ENCODE measurements at regions not wholly inside any gene's neighbourhood (a gene's known extent, or its start where the extent isn't known, plus 50 kb on each side); places are given as distances from the start of the nearest gene placed in this dataset.

DNA sequence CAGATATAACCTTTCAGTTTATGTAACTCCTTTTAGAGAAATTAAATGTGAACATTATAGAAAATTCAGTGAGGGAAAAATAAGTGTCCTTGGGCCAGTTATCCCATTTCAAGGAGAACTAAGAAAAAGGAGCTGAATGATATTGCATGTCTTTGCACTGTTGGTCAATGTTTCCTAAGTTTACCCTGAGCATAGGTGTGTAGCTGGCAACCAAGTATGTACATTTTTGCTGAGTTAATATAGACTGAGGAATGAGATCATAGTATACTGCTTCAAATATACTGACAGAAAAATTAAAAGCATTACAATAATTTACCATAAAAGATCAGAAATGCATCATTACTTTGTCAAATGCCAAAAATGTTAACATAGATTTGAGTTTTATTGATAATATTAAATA lies 2128.7 kb upstream of the C9orf72 start:
- no peak for DNase-seq (ENCODE audit: low read depth)

DNA sequence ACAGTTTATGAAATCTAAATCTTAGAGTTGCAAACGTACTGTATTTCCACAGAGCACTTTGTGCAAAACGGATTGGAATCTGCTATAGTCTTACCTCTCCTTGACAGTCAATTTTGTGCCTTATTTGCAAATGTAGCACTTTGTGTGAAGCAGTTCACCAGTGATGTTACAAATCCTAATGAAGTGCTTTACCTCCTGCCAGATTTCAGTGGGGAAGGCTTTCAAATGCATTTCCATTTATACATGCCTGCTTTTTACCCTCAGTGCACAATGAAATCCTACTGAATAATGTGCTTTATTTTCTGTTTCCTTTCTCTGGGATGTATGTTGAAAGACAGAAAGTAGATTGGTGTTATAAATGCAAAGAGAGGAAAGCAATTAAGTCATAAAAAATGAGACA lies 2141.6 kb upstream of the C9orf72 start:
- no peak for DNase-seq (ENCODE audit: low read depth)

DNA sequence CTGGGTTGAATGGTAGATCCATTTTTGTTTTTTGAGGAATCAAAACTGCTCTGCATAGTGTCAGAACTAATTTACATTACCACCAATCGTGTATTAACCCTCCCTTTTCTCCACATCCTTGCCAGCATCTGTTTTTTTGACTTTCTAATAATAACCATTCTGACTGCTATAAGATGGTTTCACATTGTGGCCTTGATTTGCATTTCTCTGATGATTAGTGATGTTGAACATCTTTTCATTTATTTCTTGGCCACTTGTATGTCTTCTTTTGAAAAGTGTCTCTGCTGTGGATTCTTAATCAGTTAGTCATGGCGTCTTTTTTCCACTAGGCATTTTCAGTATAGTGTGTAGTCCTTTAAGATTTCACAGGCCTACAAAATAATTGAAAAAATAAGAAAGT lies 2144.3 kb upstream of the C9orf72 start:
- no peak for DNase-seq (ENCODE audit: low read depth)

DNA sequence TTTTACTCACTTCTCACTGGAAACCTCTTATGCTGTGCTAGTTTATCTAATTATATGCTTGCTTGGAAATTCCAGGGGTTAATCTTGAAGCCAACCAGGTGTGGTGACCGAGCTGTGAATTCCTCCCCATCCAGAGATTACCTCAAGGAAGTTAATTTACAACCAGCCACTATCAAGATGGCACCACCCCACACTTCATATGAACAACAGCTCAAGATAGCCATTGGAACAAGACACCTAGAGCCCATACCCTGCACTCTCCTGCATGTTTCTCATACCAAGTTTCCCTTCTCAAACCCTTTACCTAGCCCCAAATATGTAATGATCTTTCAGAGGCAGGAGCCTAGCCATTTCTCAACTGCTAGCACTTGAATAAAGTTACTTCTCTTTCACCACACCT lies 2156.9 kb upstream of the C9orf72 start:
- DNase-seq (ENCODE audit: low read depth) = no peak

DNA sequence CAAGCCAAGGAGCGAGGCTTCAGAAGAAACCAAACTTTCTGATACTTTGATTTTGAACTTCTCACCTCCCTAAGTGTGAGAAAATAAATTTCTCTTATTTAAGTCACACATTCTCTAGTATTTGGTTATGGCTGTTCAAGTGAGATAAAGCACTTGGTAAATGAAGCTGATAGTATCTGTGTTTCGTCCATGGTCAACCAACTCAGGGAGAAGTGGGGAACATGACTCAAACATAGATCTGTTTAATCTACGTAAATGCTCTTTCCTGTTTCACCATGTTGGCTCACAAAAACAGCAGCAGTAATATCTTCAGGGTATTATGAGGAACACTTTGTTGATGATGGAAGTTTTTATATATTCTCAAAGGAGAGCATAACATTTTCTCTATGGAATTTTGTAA lies 2167.2 kb upstream of the C9orf72 start:
- DNase-seq (ENCODE audit: low read depth) = no peak

DNA sequence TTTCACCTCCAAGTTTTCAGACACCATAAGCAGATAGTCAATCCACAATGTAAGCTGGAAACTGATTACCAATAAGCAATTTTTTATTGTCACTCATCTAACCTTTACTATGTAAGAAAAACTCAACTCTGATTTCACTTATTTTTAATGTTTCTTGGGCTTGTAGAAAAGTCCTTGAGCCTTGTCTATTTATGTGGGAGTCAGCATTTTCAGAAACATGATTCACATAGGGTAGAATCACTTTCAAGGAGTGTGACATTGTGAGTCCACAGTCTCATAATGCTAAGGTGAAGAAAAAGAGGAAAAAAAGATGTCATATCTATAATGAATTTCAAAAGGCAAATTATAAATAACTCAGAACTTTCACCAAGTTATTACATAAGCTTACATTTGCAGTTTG lies 2167.9 kb upstream of the C9orf72 start:
- DNase-seq (ENCODE audit: low read depth) = no peak

DNA sequence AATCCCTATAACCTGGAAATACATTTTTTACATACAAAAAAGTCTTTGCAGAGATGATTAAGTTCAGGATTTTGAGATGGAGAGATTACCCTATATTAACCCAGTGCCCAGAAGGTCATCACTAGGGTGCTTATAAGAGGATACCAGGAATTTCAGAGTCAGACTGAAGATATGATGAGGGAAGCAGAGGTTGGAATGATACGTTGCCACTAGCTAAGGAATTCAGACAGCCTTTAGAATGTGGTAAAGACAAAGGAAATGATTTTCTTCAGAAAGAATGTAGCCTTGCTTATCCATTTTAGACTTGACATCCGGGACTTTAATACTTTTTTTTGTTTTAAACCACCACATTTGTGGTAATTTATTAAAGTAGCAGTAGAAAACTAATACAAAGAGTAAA lies 2176.8 kb upstream of the C9orf72 start:
- DNase-seq (ENCODE audit: low read depth) = no peak

DNA sequence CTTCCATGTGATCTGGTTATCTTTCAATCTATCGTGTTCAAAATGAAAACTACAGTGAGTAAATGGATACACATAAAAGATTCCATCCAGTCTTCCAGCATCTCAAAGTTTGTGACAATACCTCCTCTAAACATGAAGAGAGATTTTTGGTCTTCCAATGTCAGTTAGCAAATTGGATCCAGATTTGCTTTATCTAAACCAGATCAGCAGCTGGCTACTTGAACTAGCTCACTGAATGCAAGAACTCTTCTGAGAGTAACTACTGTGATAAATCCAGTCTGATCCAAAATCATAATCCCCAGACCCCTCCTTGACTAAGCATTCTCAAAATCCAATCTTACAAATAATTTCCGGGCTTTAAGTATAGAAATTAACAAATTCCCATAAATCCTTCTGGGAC lies 2177.9 kb upstream of the C9orf72 start:
- DNase-seq (ENCODE audit: low read depth) = no peak

DNA sequence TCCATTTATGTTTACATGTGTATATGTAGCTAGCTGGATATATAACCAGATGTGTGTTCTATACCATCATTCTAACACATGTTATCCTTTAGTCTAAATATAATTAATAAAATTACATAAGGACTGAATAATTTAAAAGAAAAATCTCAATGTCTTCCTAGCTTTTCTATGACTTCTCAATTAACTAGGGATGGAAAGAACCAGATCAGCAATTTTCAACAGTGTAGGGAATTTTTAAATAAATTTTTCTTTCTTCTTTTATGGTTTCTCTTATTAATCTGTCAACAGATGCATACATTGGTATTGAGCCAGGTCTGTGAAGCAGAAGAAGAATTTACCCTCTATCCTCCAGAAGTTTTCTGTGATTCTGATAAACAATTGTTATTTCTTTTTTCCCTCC lies 2180.4 kb upstream of the C9orf72 start:
- no peak for DNase-seq (ENCODE audit: low read depth)

DNA sequence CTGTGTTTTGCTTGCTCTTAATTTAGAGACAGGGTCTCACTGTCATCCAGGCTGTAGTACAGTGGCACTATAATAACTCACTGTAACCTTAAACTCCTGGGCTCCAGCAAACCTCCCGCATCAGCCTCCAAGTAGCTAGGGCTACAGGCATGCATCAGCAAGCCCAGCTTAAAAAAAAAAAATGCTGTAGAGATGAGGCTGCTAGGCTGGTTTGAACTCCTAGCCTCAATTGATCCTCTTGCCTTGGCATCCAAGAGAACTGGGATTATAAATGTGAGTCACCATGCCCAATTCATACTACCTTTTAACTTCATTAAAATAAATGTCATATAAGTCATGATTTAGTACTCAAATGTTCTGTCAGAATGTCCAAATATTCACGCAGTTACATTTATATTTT lies 2195.7 kb upstream of the C9orf72 start:
- DNase-seq (ENCODE audit: low read depth) = no peak

DNA sequence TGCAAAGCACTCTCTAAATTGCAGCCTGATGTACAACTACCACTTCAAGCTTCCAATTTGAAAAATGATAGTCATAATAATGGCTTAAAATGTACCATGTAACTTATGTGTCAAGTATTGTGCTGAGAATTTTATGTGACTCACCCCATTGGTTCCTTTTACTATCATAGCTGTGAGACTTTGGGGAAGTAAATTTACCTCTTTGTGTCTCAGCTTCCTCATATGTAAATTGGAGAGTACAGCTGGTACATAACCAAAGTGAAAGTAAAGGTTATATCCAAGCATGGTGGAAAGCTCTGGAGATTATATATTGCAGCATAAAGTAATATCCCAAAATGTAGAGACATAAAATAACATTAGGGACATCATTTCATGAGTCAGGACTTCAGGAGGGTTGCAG lies 2200.4 kb upstream of the C9orf72 start:
- DNase-seq (ENCODE audit: low read depth) = no peak

DNA sequence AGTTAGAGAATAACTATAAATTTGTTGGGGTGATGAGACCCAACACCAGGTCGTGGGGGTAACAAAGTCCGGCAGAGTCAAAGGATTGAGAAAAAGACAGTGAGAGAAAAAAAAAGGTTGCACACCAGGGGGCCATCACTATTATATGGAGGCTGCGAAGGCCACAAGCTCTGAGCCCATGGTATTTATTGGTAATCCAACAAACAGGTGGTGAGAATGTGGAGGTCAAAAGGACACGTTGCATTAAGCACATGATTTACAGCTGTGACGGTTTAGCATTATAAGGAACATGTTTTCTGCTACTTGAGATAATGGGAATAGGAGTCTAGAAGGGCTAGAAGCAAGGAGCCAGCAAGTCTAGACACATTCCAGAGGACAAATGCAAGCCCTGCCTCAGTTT lies 2202.2 kb upstream of the C9orf72 start:
- DNase-seq (ENCODE audit: low read depth) = no peak

DNA sequence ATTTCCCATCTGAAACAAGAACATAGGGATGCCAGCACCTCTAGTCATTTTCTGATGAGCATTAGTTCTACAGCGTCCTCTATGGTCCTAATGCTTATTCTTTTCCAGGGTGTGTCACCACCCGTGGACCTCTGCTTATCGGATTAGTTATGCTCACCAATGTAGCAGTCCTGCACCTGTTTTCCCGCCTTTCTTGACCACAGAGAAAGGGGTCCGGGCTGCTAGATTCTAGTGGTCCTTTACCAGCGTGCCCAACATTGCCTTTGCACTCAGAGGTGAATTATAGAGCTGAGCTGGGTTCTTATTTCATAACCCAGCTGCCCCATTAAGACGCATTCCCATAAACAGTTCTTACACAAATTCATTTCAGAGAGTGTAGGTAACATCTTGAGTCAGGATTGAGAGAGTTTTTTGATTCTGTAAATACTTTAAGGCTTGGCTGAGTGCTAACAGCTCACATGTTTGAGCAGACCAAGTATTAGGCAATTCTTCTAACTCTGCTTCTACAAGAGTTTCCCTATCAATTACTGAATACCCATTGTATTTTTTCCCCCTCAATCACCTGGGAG lies 2205.1 kb upstream of the C9orf72 start:
- DNase-seq (ENCODE audit: low read depth) = no peak

DNA sequence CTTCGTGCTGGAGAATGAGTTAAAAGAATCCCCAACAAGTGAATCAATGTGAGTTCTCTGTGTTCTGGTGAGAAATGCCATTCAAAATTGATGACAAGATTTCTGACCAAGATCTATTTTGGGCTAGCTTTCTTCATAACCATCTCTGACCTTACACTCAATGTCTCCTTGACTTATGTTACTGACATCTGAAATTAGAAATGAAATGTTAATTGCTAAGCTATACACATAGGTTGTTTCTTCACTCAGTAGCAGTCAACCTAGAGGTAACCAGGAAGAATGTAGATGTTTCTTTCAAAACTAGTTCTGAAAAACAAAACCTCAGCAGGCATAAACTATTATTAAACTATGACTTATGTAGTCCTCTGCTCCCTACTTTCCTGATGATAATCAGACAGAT lies 2220.7 kb upstream of the C9orf72 start:
- DNase-seq (ENCODE audit: low read depth) = no peak

DNA sequence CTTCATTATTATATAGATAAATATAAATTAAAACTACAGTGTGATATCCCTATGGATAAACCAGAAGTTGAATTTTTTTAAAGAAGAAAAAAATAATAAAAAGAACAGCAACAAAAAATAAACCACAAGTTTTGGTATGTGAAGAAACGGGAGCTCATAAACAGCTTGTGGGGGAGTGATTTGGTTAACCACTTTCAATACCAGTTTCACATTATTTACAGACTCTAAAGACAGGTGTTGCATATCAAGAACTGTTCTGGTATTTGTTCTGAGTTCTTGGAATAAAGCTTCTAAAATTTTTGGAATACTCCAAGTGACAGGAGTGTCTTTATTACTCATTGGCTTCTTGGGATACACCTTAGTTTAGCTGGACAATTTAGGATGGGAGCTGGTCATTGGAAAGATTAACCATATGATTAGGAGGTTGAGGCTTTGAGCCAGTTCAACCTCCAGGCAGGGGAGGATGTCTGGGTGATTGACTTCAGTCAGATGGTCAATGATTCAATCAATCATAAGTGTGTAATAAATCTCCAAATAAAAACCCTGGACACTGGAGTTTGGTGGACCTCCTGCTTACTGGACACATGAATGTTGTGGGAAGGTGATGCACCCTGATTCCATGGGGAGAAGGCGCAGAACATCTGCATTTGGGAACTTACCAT lies 2223.1 kb upstream of the C9orf72 start:
- no peak for DNase-seq (ENCODE audit: low read depth)

DNA sequence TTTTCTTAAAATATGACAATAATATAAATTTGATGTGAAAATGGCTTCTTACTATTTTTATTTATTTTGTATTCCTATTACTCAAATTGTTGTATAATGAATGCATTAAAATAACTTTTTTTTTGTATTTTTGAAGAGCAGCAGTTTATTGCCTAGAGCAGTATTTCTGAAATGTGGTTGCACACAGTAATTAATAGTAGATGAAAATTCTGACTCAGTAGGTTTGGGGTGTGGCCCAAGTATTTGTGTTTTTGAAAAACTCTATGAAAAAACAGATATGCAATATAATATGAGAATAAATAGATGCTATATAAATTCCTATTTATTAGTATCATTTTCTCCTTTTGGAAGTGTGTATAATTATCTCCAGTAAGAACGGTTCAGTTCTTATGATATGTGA lies 2225.3 kb upstream of the C9orf72 start:
- DNase-seq (ENCODE audit: low read depth) = no peak

DNA sequence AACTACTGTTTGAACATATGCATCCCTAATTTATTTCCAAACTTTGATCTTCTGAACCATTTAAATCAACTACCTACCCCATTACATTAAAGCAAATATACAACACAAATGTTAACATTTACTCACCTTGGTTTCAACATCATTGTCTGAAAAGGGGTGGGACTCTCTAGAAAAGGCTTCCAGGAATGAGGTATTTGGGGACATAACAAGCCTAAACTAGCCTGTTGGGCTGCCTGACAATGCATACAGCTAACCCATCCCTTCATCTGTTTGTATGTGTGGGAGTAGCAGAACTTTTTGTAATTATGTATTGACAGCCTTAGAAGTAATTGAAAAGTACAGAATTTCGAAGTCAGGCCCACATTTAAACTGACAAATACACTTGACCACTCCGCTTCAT lies 2225.9 kb upstream of the C9orf72 start:
- no peak for DNase-seq (ENCODE audit: low read depth)

DNA sequence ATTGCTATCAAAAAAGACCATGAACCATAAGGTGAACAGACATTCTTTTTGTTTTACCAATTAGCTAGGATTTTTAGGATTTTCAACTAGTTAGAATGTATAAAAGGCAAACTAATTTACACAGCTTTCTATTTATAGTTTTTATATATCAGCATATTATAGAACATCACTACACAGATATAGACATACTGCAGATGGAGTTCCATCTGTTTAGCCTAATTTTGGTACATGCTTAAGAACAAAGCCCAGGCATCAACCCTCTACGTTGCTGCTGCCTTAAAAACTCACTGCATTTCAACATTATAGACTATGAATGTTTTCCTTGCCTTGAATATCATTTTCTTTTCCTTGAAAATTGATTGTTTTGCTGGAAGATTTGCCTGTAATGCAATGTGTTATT lies 2227.5 kb upstream of the C9orf72 start:
- no peak for DNase-seq (ENCODE audit: low read depth)

DNA sequence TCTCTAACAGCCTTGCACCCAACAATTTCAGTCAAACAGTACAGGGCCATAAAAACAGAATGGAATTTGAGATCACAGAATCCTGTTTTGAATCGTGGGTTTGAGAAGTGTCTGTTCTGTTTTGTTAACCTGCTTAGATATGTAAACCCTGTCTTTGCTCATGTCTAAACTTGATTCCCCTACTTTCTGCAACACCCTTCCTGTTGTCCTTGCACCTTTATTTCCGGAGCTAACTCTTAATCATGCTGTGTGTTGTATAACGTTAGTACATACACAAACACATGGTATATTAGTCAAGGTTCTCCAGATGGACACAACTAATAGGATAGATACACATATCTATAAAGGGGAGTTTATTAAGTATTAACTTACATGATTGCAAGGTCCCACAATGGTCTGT lies 2229.2 kb upstream of the C9orf72 start:
- DNase-seq (ENCODE audit: low read depth) = no peak

DNA sequence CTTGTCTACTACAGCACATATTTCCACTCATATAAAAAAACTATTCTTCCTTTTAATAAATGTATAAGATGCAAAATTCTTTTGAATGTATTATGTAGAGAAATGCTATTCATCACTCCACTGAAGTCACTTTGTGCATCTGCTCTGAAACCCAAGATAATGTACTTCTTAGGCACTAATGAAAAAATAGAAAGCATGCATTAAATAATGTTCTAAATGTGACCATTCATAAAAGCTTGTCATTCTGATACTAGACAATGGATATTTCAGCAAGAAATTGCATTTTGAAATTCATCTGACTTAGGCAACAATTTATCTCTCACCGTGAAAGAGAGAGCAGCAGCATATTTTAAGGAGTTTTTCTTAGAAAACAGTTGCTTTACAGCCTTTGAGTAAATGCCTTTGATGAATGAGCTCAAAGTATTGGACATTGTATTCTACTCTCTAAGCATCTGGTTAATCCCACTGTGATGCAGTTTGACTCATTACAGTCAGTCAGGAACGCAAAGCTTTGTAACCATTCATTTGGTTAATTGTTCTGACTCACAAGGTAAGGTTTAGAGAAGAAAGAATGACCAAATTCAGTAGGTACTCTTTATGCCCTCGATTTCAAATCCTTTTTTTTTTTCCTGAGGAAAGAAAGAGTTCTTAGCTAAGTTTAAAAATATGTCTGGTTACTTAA lies 2233.8 kb upstream of the C9orf72 start:
- DNase-seq (ENCODE audit: low read depth) = no peak

DNA sequence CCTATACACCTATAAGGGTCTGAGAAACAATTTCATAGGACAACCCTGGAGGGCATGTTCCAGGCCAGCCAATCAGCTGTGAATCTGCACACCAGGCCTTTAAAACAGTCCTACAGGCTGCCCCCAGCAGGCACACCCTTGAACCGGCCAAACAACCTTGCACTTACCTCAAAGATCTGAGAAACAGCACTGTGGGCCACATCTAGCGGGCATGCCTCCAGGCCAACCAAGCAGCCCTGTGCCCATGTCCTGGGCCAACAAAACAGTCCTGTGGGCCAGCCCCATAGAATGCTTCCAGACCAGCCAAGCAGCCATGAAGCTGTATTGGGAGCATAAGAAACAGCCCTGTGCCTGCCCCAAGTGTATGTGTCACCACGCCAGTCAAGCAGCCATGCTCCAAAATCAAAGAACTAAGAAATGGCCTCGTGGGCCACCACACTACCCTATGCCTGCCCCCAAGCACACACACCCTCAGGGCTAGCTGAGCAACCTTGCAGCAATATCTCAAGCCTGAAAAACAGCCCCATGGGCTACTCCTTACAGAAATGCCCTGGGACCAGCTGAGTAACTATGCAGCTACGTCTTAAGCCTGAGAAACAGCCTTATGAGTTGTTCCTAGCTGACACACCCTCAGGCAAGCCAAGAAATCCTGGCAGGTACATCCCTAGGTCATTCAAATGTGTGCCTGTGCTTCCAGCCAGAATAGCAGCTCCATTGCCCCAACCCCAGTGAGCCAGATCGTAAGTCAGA lies 2243.8 kb upstream of the C9orf72 start:
- no peak for DNase-seq (ENCODE audit: low read depth)

DNA sequence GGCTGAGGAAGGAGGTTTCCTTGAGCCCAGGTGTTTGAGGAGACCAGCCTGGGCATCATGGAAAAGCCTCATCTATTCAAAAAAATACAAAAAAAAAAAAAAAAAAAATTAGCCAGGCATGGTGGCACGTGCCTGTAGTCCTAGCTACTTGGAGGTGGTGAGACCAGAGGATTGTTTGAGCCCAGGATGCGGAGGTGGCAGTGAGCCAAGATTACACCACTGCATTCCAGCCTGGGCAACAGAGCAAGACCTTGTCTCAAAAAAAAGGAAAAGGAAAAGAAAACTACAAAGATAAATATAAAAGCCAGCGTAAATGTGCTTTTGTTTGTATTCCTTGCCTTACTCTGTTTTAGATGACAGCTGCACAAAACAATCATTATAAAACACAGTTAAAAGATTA lies 2249.2 kb upstream of the C9orf72 start:
- no peak for DNase-seq (ENCODE audit: low read depth)

DNA sequence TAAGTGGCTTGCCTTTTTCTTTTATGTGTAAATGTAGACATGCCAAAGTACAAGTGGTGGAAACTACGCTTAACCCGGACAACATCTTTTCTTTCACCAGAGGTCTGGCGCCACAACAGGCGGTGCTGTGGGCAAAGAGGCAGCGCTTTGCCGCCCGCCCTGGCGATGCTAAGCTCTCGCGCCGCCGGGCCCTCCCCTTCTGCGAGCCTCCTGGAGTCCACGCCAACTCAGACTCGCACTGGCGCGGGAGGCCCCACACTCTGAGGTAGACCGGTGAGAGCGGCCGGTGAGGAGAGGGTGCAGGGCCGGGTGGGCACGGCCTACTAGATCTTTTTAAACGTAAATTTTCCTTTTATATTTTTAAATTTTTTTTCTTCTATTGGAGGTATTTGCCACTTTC lies 2253.1 kb upstream of the C9orf72 start:
- no peak for DNase-seq (ENCODE audit: low read depth)
